Memory B cell (primary cell): ENCODE measurements at regions not wholly inside any gene's neighbourhood (a gene's known extent, or its start where the extent isn't known, plus 50 kb on each side); places are given as distances from the start of the nearest gene placed in this dataset.

Experiments used
- ATAC-seq: fragments of 150-1000 bp; cut with Tn5 transposase; 2 replicates; pipeline ENCODE4 v1.10.0; 2021; ENCODE audit warnings: low read depth, mild to moderate bottlenecking, moderate library complexity
- DNase-seq, 2 donors: peaks; one replicate each; pipeline ENCODE4 v3.0.0; 2022; ENCODE audit warnings: low spot score in 2 of 2
- H3K27ac Mint-ChIP-seq: one replicate; pipeline ENCODE4 v1.8.0; 2022; ENCODE audit warnings: mild to moderate bottlenecking, moderate library complexity, mixed read lengths
- H3K27me3 Mint-ChIP-seq: one replicate; pipeline ENCODE4 v1.8.0; 2022; ENCODE audit warnings: mixed read lengths
- H3K36me3 Mint-ChIP-seq: one replicate; pipeline ENCODE4 v1.8.0; 2022; ENCODE audit warnings: mild to moderate bottlenecking, mixed read lengths
- H3K4me1 Mint-ChIP-seq: one replicate; pipeline ENCODE4 v1.8.0; 2022; ENCODE audit warnings: mixed read lengths
- H3K4me3 Mint-ChIP-seq: one replicate; pipeline ENCODE4 v1.8.0; 2022; ENCODE audit warnings: mild to moderate bottlenecking, moderate library complexity, mixed read lengths
- H3K9me3 Mint-ChIP-seq: one replicate; pipeline ENCODE4 v1.8.0; 2022; ENCODE audit warnings: mixed read lengths

DNA sequence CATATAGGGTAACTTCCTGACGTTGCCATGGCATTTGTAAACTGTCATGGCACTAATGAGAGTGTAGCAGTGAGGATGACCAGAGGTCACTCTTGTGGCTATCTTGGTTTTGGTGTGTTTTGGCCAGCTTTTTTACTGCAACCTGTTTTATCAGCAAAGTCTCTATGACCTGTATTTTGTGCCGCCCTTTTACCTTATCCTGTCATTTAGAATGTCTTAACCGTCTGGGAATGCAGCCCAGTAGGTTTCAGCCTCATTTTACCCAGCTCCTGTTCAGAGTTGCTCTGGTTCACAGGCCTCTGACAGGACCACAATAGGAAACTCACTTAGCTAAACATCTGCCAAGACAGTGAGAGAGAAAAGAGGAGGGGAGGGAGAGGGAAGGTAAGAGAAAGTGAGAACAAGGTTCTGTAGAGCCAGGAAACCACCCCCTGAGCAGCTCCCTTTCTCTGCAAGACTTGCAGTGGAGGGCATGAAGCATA lies 64.8 kb upstream of the PLEKHG3 start:
- no peaks in the 10 kb centered on the region for H3K4me1 Mint-ChIP-seq
- H3K9me3 Mint-ChIP-seq, result peaks cover 2% of the 10 kb centered on the region
- H3K4me3 Mint-ChIP-seq, result no peak overlapping the region
- ATAC-seq, result no peak
- peaks cover 2% of the 10 kb centered on the region for H3K36me3 Mint-ChIP-seq
- peaks cover 9% of the 10 kb centered on the region for H3K27me3 Mint-ChIP-seq
- DNase-seq, result no peak
- H3K27ac Mint-ChIP-seq, result no peak overlapping the region

DNA sequence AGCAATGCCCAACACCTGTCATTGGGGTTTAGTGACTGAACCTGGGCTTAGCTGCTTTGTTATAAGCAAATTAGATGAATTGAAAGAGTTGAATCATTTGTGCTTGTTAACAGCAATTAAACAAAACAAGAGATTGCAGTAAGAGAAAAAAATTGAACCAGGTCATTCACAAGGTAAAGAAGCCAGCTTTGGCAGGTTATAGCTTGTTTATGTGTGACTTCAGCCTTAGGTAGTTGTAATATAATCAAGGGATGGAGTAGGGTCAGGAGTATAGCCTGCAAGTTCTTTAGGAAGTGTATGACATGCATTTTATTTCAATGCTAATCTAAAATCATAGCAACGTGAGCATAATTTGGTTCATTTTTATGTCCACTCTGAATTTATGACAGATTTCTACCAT lies 63.4 kb upstream of the PLEKHG3 start:
- peaks cover 2% of the 10 kb centered on the region for H3K36me3 Mint-ChIP-seq
- H3K4me1 Mint-ChIP-seq, result no peaks in the 10 kb centered on the region
- no peak for ATAC-seq
- H3K27ac Mint-ChIP-seq, result no peak overlapping the region
- H3K9me3 Mint-ChIP-seq, result peaks cover 2% of the 10 kb centered on the region
- DNase-seq, result no peak
- no peak overlapping the region for H3K4me3 Mint-ChIP-seq
- peaks cover 12% of the 10 kb centered on the region for H3K27me3 Mint-ChIP-seq

DNA sequence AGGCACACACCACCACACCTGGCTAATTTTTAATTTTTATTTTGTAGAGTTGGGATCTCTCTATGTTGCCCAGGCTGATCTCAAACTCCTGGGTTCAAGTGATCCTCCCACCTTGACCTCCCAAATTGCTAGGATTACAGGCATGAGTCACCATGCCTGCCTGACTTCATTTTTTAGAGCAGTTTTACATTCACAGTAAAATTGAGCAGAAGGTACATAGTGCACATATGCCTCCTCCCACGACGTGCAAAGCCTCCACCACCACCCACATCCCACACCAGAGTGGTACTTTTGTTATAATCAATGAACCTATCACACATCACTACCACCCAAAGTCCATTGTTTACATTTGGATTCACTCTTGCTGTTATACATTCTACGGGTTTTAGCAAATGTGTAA lies 62.5 kb upstream of the PLEKHG3 start:
- H3K4me3 Mint-ChIP-seq, result no peak overlapping the region
- H3K36me3 Mint-ChIP-seq, result peaks cover 2% of the 10 kb centered on the region
- no peak overlapping the region for H3K27ac Mint-ChIP-seq
- no peak for DNase-seq
- H3K27me3 Mint-ChIP-seq, result peaks cover 12% of the 10 kb centered on the region
- no peak for ATAC-seq
- H3K4me1 Mint-ChIP-seq, result no peaks in the 10 kb centered on the region
- H3K9me3 Mint-ChIP-seq, result peaks cover 2% of the 10 kb centered on the region

DNA sequence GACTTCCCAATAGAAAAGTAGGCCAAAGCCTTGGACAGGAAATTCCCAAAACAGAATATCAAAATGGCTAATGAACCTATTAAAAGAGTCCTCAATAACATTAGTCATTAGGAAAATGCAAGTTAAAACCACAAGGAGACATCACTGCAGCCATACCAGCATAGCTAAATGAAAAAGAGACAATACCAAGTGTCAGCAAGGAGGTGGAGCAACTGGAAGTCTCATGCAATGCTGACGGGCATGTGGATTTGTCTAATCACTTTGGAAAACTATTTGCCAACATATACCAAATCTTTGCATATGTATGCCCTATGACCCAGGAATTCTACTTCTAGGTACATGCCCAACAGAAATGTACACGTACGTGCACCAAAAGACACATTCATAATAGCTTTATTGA lies 60.5 kb upstream of the PLEKHG3 start:
- Mint-ChIP-seq H3K4me3 (no peak overlapping the region), H3K27me3 (peaks cover 9% of the 10 kb centered on the region), H3K9me3 (peaks cover 2% of the 10 kb centered on the region), H3K36me3 (peaks cover 2% of the 10 kb centered on the region), H3K27ac (no peak overlapping the region), H3K4me1 (no peaks in the 10 kb centered on the region)
- DNase-seq (no peak), ATAC-seq (no peak)

DNA sequence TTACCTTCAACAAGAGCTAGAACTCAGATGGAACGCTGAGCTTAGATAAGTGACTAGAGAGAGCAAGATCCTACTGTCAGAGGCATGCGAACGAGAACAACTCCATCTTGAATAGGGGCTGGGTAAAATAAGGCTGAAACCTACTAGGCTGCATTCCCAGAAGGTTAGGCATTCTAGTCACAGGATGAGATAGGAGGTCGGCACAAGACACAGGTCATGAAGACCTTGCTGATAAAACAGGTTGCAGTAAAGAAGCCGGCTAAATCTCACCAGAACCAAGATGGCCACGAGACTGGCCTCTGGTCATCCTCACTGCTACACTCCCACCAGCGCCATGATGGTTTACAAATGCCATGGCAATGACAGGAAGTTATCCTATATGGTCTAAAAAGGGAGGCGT lies 59.6 kb upstream of the PLEKHG3 start:
- peaks cover 2% of the 10 kb centered on the region for H3K9me3 Mint-ChIP-seq
- H3K4me1 Mint-ChIP-seq, result peaks cover 1% of the 10 kb centered on the region
- H3K4me3 Mint-ChIP-seq, result no peak overlapping the region
- H3K27ac Mint-ChIP-seq, result no peak overlapping the region
- DNase-seq (no peak), ATAC-seq (no peak)
- peaks cover 2% of the 10 kb centered on the region for H3K36me3 Mint-ChIP-seq
- H3K27me3 Mint-ChIP-seq, result peaks cover 9% of the 10 kb centered on the region

DNA sequence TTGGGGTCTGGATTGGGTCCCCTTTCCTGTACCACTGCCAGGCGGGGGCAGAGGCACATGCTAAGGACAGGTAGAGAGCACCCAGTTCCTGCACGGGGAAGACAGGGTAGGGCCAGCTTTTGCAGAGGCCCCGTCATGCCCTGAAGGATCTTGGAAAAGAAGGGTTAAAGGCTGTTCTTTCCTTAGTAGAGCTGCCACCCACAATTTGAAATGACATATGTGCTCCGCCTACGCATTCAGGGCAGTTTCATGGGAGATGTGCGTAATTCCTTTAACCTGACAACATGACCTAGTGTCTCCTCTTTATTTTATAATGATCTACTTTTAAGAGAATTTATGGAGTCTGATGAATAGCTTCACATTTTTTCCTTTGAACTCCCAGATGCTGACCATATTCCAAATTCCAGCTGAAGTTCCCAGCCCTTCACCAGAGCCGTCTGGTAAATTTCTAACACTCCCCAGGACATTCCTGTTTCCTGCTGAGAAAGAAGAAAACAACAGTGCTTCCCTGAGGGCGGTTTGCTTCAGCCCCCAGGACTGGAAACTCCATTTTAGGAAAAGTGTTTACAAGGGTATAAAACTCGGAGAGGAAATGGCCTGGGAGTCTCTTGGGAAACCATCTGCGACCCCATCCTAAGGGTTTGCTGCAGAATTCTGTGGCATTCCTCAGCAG lies 58.9 kb upstream of the PLEKHG3 start:
- no peak for ATAC-seq
- peaks cover 9% of the 10 kb centered on the region for H3K27me3 Mint-ChIP-seq
- peaks cover 2% of the 10 kb centered on the region for H3K9me3 Mint-ChIP-seq
- peaks cover 2% of the 10 kb centered on the region for H3K36me3 Mint-ChIP-seq
- DNase-seq, result no peak
- no peak overlapping the region for H3K27ac Mint-ChIP-seq
- H3K4me3 Mint-ChIP-seq, result no peak overlapping the region
- peaks cover 2% of the 10 kb centered on the region for H3K4me1 Mint-ChIP-seq

DNA sequence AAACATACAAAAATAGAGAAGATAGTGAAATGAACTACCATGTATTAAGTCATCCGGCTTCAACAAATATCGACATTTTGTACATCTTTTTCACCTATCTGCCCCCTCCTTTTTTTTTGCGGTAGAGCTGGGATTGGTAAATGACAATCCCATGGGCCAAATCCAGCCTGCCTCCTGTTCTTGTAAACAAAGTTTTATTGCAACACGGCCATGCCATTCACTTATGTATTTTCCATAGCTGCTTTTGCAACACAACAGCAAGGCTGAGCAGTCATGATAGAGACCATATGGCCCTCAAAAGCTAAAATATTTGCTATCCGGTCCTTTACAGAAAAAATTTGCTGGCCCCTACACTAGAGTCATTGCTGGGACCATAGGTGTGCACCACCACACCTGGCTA lies 58.1 kb upstream of the PLEKHG3 start:
- H3K4me3 Mint-ChIP-seq, result no peak overlapping the region
- DNase-seq, result no peak
- peaks cover 2% of the 10 kb centered on the region for H3K4me1 Mint-ChIP-seq
- ATAC-seq, result no peak
- peaks cover 9% of the 10 kb centered on the region for H3K27me3 Mint-ChIP-seq
- peaks cover 2% of the 10 kb centered on the region for H3K36me3 Mint-ChIP-seq
- peaks cover 2% of the 10 kb centered on the region for H3K9me3 Mint-ChIP-seq
- H3K27ac Mint-ChIP-seq, result no peak overlapping the region

DNA sequence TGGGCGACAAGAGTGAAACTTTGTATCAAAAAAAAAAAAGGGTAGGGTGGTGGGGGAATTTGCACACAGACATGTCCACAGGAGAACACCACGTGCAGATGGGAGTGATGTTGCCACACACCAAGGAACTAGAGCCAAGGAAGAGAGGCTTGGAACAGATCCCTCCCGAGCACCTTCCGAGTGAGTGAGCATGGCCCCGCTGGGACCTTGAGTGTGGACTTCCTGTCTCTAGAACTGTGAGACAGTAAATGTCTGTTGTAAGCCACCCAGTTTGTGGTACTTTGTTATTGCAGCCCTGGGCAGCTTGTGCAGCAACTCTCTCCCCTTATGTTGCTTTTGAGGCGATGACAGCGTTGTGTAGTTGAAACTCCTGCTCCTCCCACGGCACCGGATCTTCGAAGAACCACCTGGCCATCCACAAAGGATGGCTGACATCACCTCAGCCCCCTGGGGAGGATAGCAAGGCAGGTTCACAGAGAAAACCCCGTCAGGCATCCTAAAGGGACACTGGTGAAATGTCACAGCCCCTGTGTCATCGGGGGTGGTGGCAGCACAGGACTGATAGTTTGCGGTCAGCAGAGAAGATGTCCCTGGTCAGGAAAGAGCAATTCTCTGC lies 54.7 kb upstream of the PLEKHG3 start:
- no peaks in the 10 kb centered on the region for H3K36me3 Mint-ChIP-seq

DNA sequence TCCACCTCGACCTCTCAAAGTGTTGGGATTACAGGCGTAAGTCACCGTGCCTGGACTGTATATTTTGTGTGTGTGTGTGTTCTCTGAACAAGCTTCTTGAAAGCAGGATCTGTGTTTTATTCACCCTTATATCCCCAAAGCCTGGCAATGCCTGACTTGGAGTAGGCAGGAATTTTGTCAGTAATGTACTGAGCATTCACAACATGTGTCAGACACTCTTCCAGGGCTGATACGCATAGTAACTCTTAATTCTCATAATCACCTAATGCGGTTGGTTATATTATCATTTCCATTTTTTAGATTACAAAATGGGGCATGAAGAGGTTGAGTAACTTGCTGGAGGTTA lies 50.4 kb upstream of the PLEKHG3 start:
- Mint-ChIP-seq H3K4me3 (no peak overlapping the region), H3K27ac (no peak overlapping the region)

More for the DNA sequence above, 54.7 kb upstream of the PLEKHG3 start:
- Mint-ChIP-seq H3K4me3 (no peak overlapping the region), H3K9me3 (no peaks in the 10 kb centered on the region), H3K27ac (no peak overlapping the region), H3K4me1 (peaks cover 5% of the 10 kb centered on the region), H3K27me3 (peaks cover 8% of the 10 kb centered on the region)
- ATAC-seq, result no peak
- DNase-seq, result no peak

DNA sequence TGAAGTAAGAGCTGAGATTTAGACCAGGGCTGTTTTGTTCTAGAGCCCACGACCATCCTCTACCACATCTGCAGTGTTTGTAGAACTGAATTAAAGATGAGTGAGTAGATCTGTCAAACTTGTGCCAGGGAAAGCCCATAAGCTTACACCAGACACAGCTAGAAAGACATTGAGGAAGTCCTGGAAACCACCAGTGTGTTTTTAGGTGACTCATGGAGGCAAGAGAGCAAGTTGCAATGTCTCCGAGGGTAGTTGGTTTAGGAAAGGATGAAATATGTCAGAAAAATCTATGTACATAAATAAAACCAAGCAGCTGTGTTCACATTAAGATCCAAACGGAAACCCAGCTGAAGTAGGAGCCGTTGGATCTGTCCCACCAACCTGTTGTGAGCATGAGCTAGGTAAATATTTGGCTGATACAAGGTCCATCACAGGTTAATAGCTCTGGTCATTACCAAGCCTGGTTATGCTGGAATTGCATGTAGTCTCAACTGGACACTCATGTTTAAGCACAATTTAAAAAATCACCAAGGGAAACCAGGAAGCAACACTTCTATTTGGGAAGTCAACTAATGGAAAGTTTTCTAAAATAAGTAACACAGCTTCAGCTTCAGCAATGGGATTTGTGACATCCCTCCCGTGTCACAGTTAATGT lies 49.9 kb upstream of the PLEKHG3 start:
- H3K4me3 Mint-ChIP-seq, result no peak overlapping the region
- no peak overlapping the region for H3K27ac Mint-ChIP-seq
- DNase-seq (no peak), ATAC-seq (peak; percentile 44)
- H3K4me1 Mint-ChIP-seq, result peaks cover 9% of the 10 kb centered on the region
- no peaks in the 10 kb centered on the region for H3K9me3 Mint-ChIP-seq
- peaks cover 5% of the 10 kb centered on the region for H3K27me3 Mint-ChIP-seq
- H3K36me3 Mint-ChIP-seq, result no peaks in the 10 kb centered on the region

More for the DNA sequence above, 50.4 kb upstream of the PLEKHG3 start:
- DNase-seq, result no peak
- H3K36me3 Mint-ChIP-seq, result no peaks in the 10 kb centered on the region
- peaks cover 6% of the 10 kb centered on the region for H3K4me1 Mint-ChIP-seq
- H3K27me3 Mint-ChIP-seq, result peaks cover 5% of the 10 kb centered on the region
- no peaks in the 10 kb centered on the region for H3K9me3 Mint-ChIP-seq
- no peak for ATAC-seq
